ENCODE measurements at regions not wholly inside any gene's neighbourhood (a gene's known extent, or its start where the extent isn't known, plus 50 kb on each side); places are given as distances from the start of the nearest gene placed in this dataset.

- no peak for DNase-seq
These were observed 503.9 kb downstream of the RASEF start for GRCh38 chr9:82558855-82559630.

GRCh38 chr9:82560036-82560435 is 502.9 kb downstream of the RASEF start:
- no peak for DNase-seq

- DNase-seq: no peak
These were observed 502.5 kb downstream of the RASEF start for GRCh38 chr9:82560457-82560904.

GRCh38 chr9:82563094-82563493 is 499.8 kb downstream of the RASEF start:
- DNase-seq: no peak

- DNase-seq: no peak
These were observed 499.1 kb downstream of the RASEF start for GRCh38 chr9:82563841-82564240.

- no peak for DNase-seq
These were observed 497.6 kb downstream of the RASEF start for GRCh38 chr9:82565188-82565969.

- no peak for DNase-seq
These were observed 495.0 kb downstream of the RASEF start for GRCh38 chr9:82567953-82568352.

GRCh38 chr9:82570226-82570625 is 492.7 kb downstream of the RASEF start:
- DNase-seq: no peak

- DNase-seq: no peak
These were observed 491.4 kb downstream of the RASEF start for GRCh38 chr9:82571540-82571939.

GRCh38 chr9:82572146-82572545 is 490.8 kb downstream of the RASEF start:
- no peak for DNase-seq

GRCh38 chr9:82574911-82575310 is 488.0 kb downstream of the RASEF start:
- DNase-seq: no peak

GRCh38 chr9:82580921-82581320 is 482.0 kb downstream of the RASEF start:
- DNase-seq: no peak

- DNase-seq: no peak
These were observed 481.4 kb downstream of the RASEF start for GRCh38 chr9:82581516-82581915.

GRCh38 chr9:82581935-82582334 is 481.0 kb downstream of the RASEF start:
- DNase-seq: no peak

- no peak for DNase-seq
These were observed 480.2 kb downstream of the RASEF start for GRCh38 chr9:82582693-82583092.

GRCh38 chr9:82583524-82583923 is 479.4 kb downstream of the RASEF start:
- no peak for DNase-seq

- DNase-seq: no peak
These were observed 478.5 kb downstream of the RASEF start for GRCh38 chr9:82584349-82584863.

- no peak for DNase-seq
These were observed 476.0 kb downstream of the RASEF start for GRCh38 chr9:82586918-82587356.

GRCh38 chr9:82588301-82589180 is 474.4 kb downstream of the RASEF start:
- no peak for DNase-seq

GRCh38 chr9:82590845-82591244 is 472.1 kb downstream of the RASEF start:
- DNase-seq: no peak

GRCh38 chr9:82593501-82593900 is 469.4 kb downstream of the RASEF start:
- no peak for DNase-seq

- no peak for DNase-seq
These were observed 465.4 kb downstream of the RASEF start for GRCh38 chr9:82597241-82598203.
